K562 (cell line): ENCODE measurements at regions not wholly inside any gene's neighbourhood (a gene's known extent, or its start where the extent isn't known, plus 50 kb on each side); places are given as distances from the start of the nearest gene placed in this dataset.

Experiments used
- ATAC-seq: fragments of 200-7000 bp; cut with Tn5 transposase; 3 replicates; pipeline ENCODE4 v1.9.1; 2020; ENCODE audit warnings: moderate library complexity
- BruUV-seq: library from RNA; stranded (reverse); fragments of 400-500 nt; replicated peaks from 2 replicates; lab custom pipeline; 2021; lab: Mats Ljungman, UMichigan
- CTCF ChIA-PET: fragments of 300-600 bp; formaldehyde crosslinking; extraction: SDS; loops from one replicate; lab custom pipeline; 2021; ENCODE audit warnings: low intra/inter-chr PET ratio; lab: Yijun Ruan, JAX
- POLR2A ChIA-PET: fragments of 300-600, 350-650 bp; sonication (Branson Sonifier 250); formaldehyde crosslinking; extraction: SDS; loops from one replicate; lab custom pipeline; 2021; ENCODE audit warnings: antibody characterized with exemption, inconsistent platforms; lab: Yijun Ruan, JAX
- DNase-seq, 4 experiments: peaks; one replicate each; pipeline versions ENCODE4 v3.0.0 to v3.0.0-alpha.2; 2011 to 2018; ENCODE audit warnings: low spot score in 3 of 4, mixed read lengths in 3 of 4; ENCODE audit errors: extremely low read depth in 1 of 4
- FAIRE-seq: peaks from 2 replicates; lab custom pipeline; 2011; peaks lifted over from hg19 to GRCh38; lab: Jason Lieb, UNC
- H2AFZ ChIP-seq: 2 replicates; pipeline ENCODE4 v1.6.0; 2011; ENCODE audit warnings: low read depth, low read length, control low read depth, inconsistent platforms
- H3K27ac ChIP-seq: fragments of 200-600 bp; 3 replicates; pipeline ENCODE4 v1.8.0; 2011; ENCODE audit warnings: low read depth, mild to moderate bottlenecking, control low read depth, inconsistent platforms, low read length, moderate library complexity, mixed read lengths; ENCODE audit errors: extremely low read depth
- H3K27me3 ChIP-seq, 2 experiments: fragments of 300-600 bp in 1 of 2; 2 replicates in 1 of 2; 3 replicates in 1 of 2; pipeline versions ENCODE4 v1.6.0 to v1.8.0; 2011; ENCODE audit warnings: inconsistent platforms in 2 of 2, low read length in 2 of 2, mild to moderate bottlenecking in 1 of 2, mixed read lengths in 1 of 2, moderate library complexity in 1 of 2; ENCODE audit not compliant: control insufficient read depth in 2 of 2, insufficient read depth in 2 of 2
- H3K36me3 ChIP-seq: fragments of 300-600 bp; 3 replicates; pipeline ENCODE4 v1.8.0; 2011; ENCODE audit warnings: mild to moderate bottlenecking, low read length, inconsistent platforms; ENCODE audit not compliant: control insufficient read depth, insufficient read depth
- H3K4me1 ChIP-seq, 2 experiments: fragments of 200-600 bp in 1 of 2; replicated peaks in 1 of 2; 2 replicates in 1 of 2; 3 replicates in 1 of 2; pipeline versions ENCODE4 v1.5.1 to v1.8.0; 2011; ENCODE audit warnings: inconsistent platforms in 2 of 2, low read length in 2 of 2, mild to moderate bottlenecking in 1 of 2, mixed read lengths in 1 of 2, moderate library complexity in 1 of 2; ENCODE audit not compliant: control insufficient read depth in 2 of 2, insufficient read depth in 2 of 2
- H3K4me2 ChIP-seq: 2 replicates; pipeline ENCODE4 v1.6.1; 2011; ENCODE audit warnings: low read length, control low read depth, inconsistent platforms, mixed read lengths; ENCODE audit not compliant: insufficient read depth
- H3K4me3 ChIP-seq: fragments of 200-600 bp; sonication (generic), shearing (Covaris generic); 2 replicates; pipeline ENCODE4 v1.5.1; 2016; ENCODE audit warnings: control low read depth, inconsistent platforms
- H3K79me2 ChIP-seq: fragments of 200-600 bp; 3 replicates; pipeline ENCODE4 v1.8.0; 2011; ENCODE audit warnings: low read length, inconsistent platforms; ENCODE audit not compliant: control insufficient read depth, insufficient read depth
- H3K9ac ChIP-seq, 2 experiments: 2 replicates each; pipeline versions ENCODE4 v1.6.0 to v1.6.1; 2011; ENCODE audit warnings: low read depth in 2 of 2, low read length in 2 of 2, control low read depth in 1 of 2, inconsistent platforms in 1 of 2, mild to moderate bottlenecking in 1 of 2, mixed read lengths in 1 of 2; ENCODE audit not compliant: insufficient read depth in 1 of 2
- H3K9me1 ChIP-seq: one replicate; pipeline ENCODE4 v1.6.0; 2011; ENCODE audit warnings: inconsistent platforms, mild to moderate bottlenecking, low read length, moderate library complexity; ENCODE audit not compliant: control insufficient read depth, insufficient read depth
- H3K9me3 ChIP-seq: replicated peaks from 2 replicates; pipeline ENCODE4 v1.5.1; 2011; ENCODE audit warnings: low read depth, low read length, inconsistent platforms; ENCODE audit not compliant: control insufficient read depth, insufficient read depth
- H4K20me1 ChIP-seq: replicated peaks from 2 replicates; pipeline ENCODE4 v1.6.1; 2011; ENCODE audit warnings: low read length, inconsistent platforms, mixed read lengths; ENCODE audit not compliant: control insufficient read depth, insufficient read depth
- ARID3B ChIP-seq: fragments of 250-450 bp; sonication (Bioruptor Pico); IDR thresholded peaks from 2 replicates; pipeline ENCODE4 v1.4.0; 2020; ENCODE audit warnings: borderline replicate concordance
- FOXK2 ChIP-seq, 2 experiments: fragments of 450-650 bp; IDR thresholded peaks in 1 of 2; conservative IDR thresholded peaks in 1 of 2; 2 replicates each; pipeline ENCODE4 v1.6.1; 2016; ENCODE audit warnings: low read depth in 2 of 2, mild to moderate bottlenecking in 1 of 2
- HCFC1 ChIP-seq: IDR thresholded peaks from 2 replicates; pipeline ENCODE4 v1.6.1; 2012; ENCODE audit warnings: low read depth, low read length, improper control_type of control experiment
- KAT7 ChIP-seq: sonication (generic); formaldehyde crosslinking; IDR thresholded peaks from 2 replicates; pipeline ENCODE4 v1.8.0; 2022; ENCODE audit warnings: missing genetic modification reagents, mild to moderate bottlenecking, borderline replicate concordance
- MXI1 ChIP-seq: IDR thresholded peaks from 2 replicates; pipeline ENCODE4 v1.6.1; 2011; ENCODE audit warnings: low read depth, mild to moderate bottlenecking, improper control_type of control experiment, low read length
- USF2 ChIP-seq: sonication (generic); formaldehyde crosslinking; IDR thresholded peaks from 2 replicates; pipeline ENCODE4 v1.5.0; 2020; ENCODE audit warnings: missing genetic modification reagents
- ZBED1 ChIP-seq: IDR thresholded peaks from 2 replicates; pipeline ENCODE4 v1.6.1; 2014
- ZNF133 ChIP-seq: fragments of 250-450 bp; sonication (Bioruptor Pico); IDR thresholded peaks from 2 replicates; pipeline ENCODE4 v1.4.0; 2020; ENCODE audit warnings: mild to moderate bottlenecking
- ZNF511 ChIP-seq: sonication (generic); formaldehyde crosslinking; IDR thresholded peaks from 2 replicates; pipeline ENCODE4 v1.8.0; 2022; ENCODE audit warnings: mild to moderate bottlenecking, missing genetic modification reagents
- ZNF592 ChIP-seq: fragments of 450-650 bp; IDR thresholded peaks from 2 replicates; pipeline ENCODE4 v1.6.1; 2017; ENCODE audit warnings: antibody characterized with exemption, mild to moderate bottlenecking
- ZNF644 ChIP-seq: fragments of 200-800 bp; sonication (Bioruptor generic); IDR thresholded peaks from 2 replicates; pipeline ENCODE4 v1.6.1; 2016; ENCODE audit warnings: low read depth, missing genetic modification characterization, missing compliant biosample characterization
- WGBS: fragments of 100-300 bp; shearing (Covaris generic); methylation state at CpG from one replicate; pipeline ENCODE4 v1.1.6; 2016; ENCODE audit warnings: low coverage, mixed read lengths; ENCODE audit not compliant: insufficient coverage; ENCODE audit errors: missing lambda C conversion rate; 5-methylcytosine and 5-hydroxymethylcytosine counted together
- in situ Hi-C: fragments of 300-500 bp; cut with MboI; formaldehyde crosslinking; loops from 4 replicates; pipeline ENCODE4 v1.15.0; 2018; ENCODE audit warnings: inconsistent platforms, mixed read lengths
- intact Hi-C: fragments of 100-400 bp; cut with micrococcal nuclease; formaldehyde crosslinking; loops from 2 replicates; pipeline ENCODE4 v1.14.2; 2022

GRCh38 chr10:124288486-124288885 lies 130.2 kb downstream of the OAT start (continued):
- TF ChIP-seq MXI1 = no peak
- no peak for TF ChIP-seq ZNF644 (tag)
- TF ChIP-seq ZNF133 = no peak
- TF ChIP-seq ZNF511 = no peak

GRCh38 chr10:124287791-124288190 lies 130.9 kb downstream of the OAT start:
- no peak for ATAC-seq
- Histone ChIP-seq H3K9me1 (peaks cover 2% of the 10 kb centered on the region), H3K9ac (no peak overlapping the region), H3K36me3 (no peaks in the 10 kb centered on the region), H3K4me1 (peaks cover 0 to 6% of the 10 kb centered on the region in 2 experiments; a peak in 1 of 5 replicates), H2AFZ (no peak overlapping the region), H3K4me3 (no peak overlapping the region), H4K20me1 (no peaks in the 10 kb centered on the region), H3K4me2 (no peak overlapping the region), H3K27me3 (peaks cover 3 to 7% of the 10 kb centered on the region in 2 experiments; a peak in 2 of 5 replicates), H3K27ac (no peak overlapping the region), H3K79me2 (no peaks in the 10 kb centered on the region), H3K9me3 (no peaks in the 10 kb centered on the region)
- ChIA-PET CTCF (no interaction called here), POLR2A (no interaction called here)
- no TSS peak for BruUV-seq
- no peak for FAIRE-seq
- 6% methylated on average over 7 of the region's 9 CpGs for WGBS
- no peak for DNase-seq
- in situ Hi-C loops (no loop called here), intact Hi-C loops (no loop called here)
- no peak for TF ChIP-seq ARID3B (CRISPR knock-in tag)
- no peak for TF ChIP-seq KAT7 (CRISPR knock-in tag)
- TF ChIP-seq ZNF592 = no peak
- TF ChIP-seq FOXK2 (conservative IDR thresholded peaks at IDR 0.05 in 1 of 2, IDR thresholded peaks at IDR 0.05 in 1 of 2; ENCODE audit: low read depth in 2 of 2) = no peak
- no peak for TF ChIP-seq HCFC1
- no peak for TF ChIP-seq USF2 (CRISPR knock-in tag)
- TF ChIP-seq ZBED1 = no peak
